Subcutaneous abdominal adipose tissue (tissue), 5 donors: ENCODE measurements at regions not wholly inside any gene's neighbourhood (a gene's known extent, or its start where the extent isn't known, plus 50 kb on each side); places are given as distances from the start of the nearest gene placed in this dataset.
A peak's percentile ranks its signal among the peaks of the same experiment; 100 is the strongest.
"Not testable (repeated sequence)": the region's sequence is repeated elsewhere in the genome, so short reads cannot be mapped to it uniquely, and the experiment has no call there.

Experiments
- H3K27ac ChIP-seq: one replicate; pipeline ENCODE4 v1.7.0; 2013; ENCODE audit warnings: low read depth, mild to moderate bottlenecking, inconsistent platforms, low read length, moderate library complexity
- H3K27me3 ChIP-seq, 5 donors: one replicate each; pipeline ENCODE4 v1.7.0; 2013; ENCODE audit warnings: low read length in 5 of 5, inconsistent platforms in 1 of 5; ENCODE audit not compliant: control insufficient read depth in 5 of 5, insufficient read depth in 4 of 5
- H3K36me3 ChIP-seq, 5 donors: one replicate each; pipeline ENCODE4 v1.7.0; 2013; ENCODE audit warnings: low read length in 5 of 5; ENCODE audit not compliant: control insufficient read depth in 5 of 5, insufficient read depth in 5 of 5
- H3K4me1 ChIP-seq, 5 donors: one replicate each; pipeline ENCODE4 v1.7.0; 2013; ENCODE audit warnings: low read length in 5 of 5, mild to moderate bottlenecking in 3 of 5, moderate library complexity in 1 of 5; ENCODE audit not compliant: control insufficient read depth in 5 of 5, insufficient read depth in 5 of 5
- H3K4me3 ChIP-seq, 5 donors: one replicate each; pipeline ENCODE4 v1.7.0; 2013; ENCODE audit warnings: low read length in 5 of 5, low read depth in 1 of 5
- H3K9ac ChIP-seq, 5 donors: one replicate each; pipeline ENCODE4 v1.7.0; 2013; ENCODE audit warnings: low read length in 5 of 5, mild to moderate bottlenecking in 4 of 5, moderate library complexity in 3 of 5
- H3K9me3 ChIP-seq, 5 donors: one replicate each; pipeline ENCODE4 v1.7.0; 2013; ENCODE audit warnings: low read length in 5 of 5; ENCODE audit not compliant: control insufficient read depth in 5 of 5
- donor health status: healthy.
- donor health status: healthy.
- donor health status: healthy.
- donor health status: healthy.
- donor health status: healthy.

DNA sequence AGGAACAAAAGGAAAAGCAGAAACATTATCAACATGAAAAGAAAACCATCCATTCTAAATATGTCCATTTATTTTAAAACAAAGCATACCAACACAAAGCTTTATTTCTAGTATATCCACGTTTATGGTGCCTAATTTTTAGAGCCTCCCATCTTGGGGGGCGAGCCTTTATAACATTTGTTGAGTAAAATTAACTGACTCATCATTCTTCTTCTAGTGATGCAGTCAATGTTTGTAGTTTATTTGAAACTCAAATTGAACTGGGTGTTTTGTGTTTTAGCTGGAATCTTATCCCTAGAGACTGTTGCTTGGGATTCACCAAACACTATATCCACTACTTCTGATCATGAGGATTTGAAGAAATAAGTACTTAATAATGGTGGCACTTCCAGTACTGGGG lies 366.4 kb upstream of the NPVF start:
- no peak overlapping the region for H3K9ac ChIP-seq
- H3K4me1 ChIP-seq, result peaks cover 2 to 14% (median 5%) of the 10 kb centered on the region in 5 donors
- no peaks in the 10 kb centered on the region for H3K27me3 ChIP-seq
- H3K9me3 ChIP-seq, result no peaks in the 10 kb centered on the region
- H3K27ac ChIP-seq, result no peak overlapping the region
- no peaks in the 10 kb centered on the region for H3K36me3 ChIP-seq
- no peak overlapping the region for H3K4me3 ChIP-seq

DNA sequence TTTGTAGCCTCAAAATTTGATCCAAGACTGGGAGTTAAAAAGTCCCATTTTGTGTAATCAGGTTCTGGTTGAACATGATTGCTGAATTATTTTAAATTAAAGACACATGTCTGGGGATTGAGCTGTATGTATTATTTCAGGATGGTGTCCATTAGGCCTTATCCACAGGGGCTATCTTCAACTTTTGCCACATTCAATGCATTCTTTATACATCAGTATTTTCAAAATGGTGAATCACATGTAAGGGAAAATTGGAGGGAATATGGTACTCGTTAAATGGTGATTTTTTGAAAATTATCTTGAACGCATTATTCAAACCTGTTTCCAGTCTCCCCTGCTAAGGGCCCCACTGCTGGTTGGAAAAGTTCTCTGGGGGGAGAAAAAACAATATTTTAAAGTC lies 367.7 kb upstream of the NPVF start:
- H3K9me3 ChIP-seq, result no peaks in the 10 kb centered on the region
- no peaks in the 10 kb centered on the region for H3K27me3 ChIP-seq
- H3K27ac ChIP-seq, result no peak overlapping the region
- H3K4me1 ChIP-seq, result peaks cover 2 to 14% (median 5%) of the 10 kb centered on the region in 5 donors
- H3K4me3 ChIP-seq, result no peak overlapping the region
- no peaks in the 10 kb centered on the region for H3K36me3 ChIP-seq
- H3K9ac ChIP-seq, result no peak overlapping the region

DNA sequence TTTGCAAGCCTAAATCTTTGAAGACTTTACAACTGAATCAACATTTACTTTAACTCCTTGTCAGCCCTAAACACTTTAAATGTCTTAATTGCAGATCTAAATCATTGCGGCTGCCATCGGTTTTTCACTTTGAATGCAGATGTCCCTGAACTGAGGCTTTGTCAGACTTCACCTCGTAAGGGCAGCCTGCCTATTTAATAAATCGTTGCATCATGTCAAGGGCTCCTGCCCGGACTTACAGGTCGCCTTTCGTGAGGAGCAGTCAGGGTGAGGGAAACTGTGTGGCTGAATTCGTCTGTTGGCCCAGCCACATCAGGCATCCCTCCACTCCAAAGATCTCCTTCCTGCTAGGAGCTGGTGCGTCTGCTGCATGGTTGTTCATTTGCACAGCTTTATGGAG lies 368.2 kb upstream of the NPVF start:
- Histone ChIP-seq H3K36me3 (no peaks in the 10 kb centered on the region), H3K9me3 (no peaks in the 10 kb centered on the region), H3K27me3 (no peaks in the 10 kb centered on the region), H3K9ac (no peak overlapping the region), H3K27ac (no peak overlapping the region), H3K4me3 (no peak overlapping the region), H3K4me1 (peaks cover 2 to 14% (median 5%) of the 10 kb centered on the region in 5 donors)

DNA sequence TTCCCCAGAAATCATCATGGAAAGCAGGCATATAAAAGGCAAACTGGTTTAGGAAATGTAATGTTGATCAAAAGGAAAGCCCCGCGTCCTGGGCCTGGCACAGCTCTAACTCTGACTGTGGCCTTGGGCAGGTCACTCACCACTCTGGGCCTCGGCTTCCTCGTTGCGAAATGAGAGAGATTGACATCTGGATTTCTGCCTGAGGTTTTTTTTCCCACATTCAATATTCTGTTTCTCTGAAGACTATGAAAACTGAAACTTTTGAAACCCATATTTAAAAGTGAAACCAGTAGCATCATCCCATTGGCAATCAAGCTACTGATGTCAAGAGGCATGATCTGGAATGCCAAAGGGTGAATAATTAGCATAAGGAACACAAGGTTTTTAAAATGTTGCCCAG lies 369.7 kb upstream of the NPVF start:
- Histone ChIP-seq H3K4me1 (peaks cover 2 to 14% (median 5%) of the 10 kb centered on the region in 5 donors), H3K9ac (no peak overlapping the region), H3K27ac (peak overlapping the region; percentile 12), H3K36me3 (no peaks in the 10 kb centered on the region), H3K27me3 (no peaks in the 10 kb centered on the region), H3K9me3 (no peaks in the 10 kb centered on the region), H3K4me3 (no peak overlapping the region)

GRCh38 chr7:25598765-25599164 lies 370.5 kb upstream of the NPVF start:
- Histone ChIP-seq H3K9ac (no peak overlapping the region), H3K27me3 (no peaks in the 10 kb centered on the region), H3K9me3 (no peaks in the 10 kb centered on the region), H3K4me3 (no peak overlapping the region), H3K27ac (no peak overlapping the region), H3K4me1 (peaks cover 2 to 14% (median 5%) of the 10 kb centered on the region in 5 donors), H3K36me3 (no peaks in the 10 kb centered on the region)

DNA sequence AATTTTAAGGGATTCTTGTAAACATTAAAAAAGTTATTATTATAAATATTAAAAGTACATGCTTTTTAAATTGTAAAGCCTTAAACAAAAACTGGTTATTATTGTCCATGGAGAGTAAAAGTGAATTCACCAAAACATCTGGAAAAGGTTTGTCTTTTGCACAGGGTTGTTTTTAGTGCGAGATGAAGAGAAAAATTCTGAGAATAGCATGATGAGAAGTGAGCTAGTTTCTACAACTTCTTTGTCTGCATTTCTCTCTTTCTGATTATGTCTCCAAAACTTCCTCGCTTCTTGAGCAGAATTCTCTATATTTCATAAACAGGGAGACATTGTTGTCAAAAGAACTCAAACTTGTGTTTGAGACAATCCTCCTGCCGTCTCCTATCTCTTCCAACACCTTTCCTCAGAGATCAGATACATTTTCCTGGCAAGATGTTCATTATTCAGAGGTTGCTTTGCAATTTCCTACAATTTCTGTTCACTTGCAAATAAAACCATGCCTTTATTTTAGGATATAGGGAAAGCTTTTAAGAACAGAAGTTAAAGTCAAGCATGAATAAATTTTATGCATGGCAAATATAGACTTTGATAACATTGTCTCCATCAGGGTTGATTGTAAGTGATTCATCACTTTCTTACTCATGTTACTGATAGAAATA lies 372.1 kb upstream of the NPVF start:
- H3K4me3 ChIP-seq, result no peak overlapping the region
- H3K9ac ChIP-seq, result no peak overlapping the region
- H3K4me1 ChIP-seq, result peaks cover 2 to 14% (median 5%) of the 10 kb centered on the region in 5 donors
- H3K27me3 ChIP-seq, result no peaks in the 10 kb centered on the region
- H3K36me3 ChIP-seq, result no peaks in the 10 kb centered on the region
- H3K9me3 ChIP-seq, result no peaks in the 10 kb centered on the region
- no peak overlapping the region for H3K27ac ChIP-seq

DNA sequence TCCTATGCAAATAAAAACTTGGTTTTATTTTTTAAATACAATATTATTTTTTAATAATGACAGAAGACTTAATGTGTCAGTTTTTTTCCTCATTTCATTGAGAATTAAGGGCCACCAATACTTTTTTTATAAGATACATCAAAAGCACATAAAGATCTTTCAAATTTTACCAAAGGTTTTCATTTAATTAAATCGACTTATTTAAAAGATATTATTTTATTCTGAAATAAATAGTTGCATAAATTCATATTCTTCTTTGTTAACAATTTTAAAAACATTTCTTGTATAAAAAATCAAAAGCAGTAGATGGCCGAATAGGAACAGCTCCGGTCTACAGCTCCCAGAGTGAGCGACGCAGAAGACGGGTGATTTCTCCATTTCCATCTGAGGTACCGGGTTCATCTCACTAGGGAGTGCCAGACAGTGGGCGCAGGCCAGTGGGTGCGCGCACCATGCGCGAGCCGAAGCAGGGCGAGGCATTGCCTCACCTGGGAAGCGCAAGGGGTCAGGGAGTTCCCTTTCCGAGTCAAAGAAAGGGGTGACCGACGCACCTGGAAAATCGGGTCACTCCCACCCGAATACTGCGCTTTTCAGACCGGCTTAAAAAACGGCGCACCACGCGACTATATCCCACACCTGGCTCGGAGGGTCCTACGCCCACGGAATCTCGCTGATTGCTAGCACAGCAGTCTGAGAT lies 374.6 kb upstream of the NPVF start:
- H3K9ac ChIP-seq, H3K27me3 ChIP-seq, H3K4me3 ChIP-seq, H3K9me3 ChIP-seq, H3K36me3 ChIP-seq, H3K27ac ChIP-seq: not testable (repeated sequence)
- H3K4me1 ChIP-seq, result peaks cover under 1 to 11% (median 5%) of the 10 kb centered on the region in 5 donors

DNA sequence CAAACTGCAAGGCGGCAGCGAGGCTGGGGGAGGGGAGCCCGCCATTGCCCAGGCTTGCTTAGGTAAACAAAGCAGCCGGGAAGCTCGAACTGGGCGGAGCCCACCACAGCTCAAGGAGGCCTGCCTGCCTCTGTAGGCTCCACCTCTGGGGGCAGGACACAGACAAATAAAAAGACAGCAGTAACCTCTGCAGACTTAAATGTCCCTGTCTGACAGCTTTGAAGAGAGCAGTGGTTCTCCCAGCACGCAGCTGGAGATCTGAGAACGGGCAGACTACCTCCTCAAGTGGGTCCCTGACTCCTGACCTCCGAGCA lies 375.1 kb upstream of the NPVF start:
- H3K4me3 ChIP-seq, H3K4me1 ChIP-seq, H3K9me3 ChIP-seq, H3K9ac ChIP-seq, H3K27ac ChIP-seq, H3K27me3 ChIP-seq, H3K36me3 ChIP-seq: not testable (repeated sequence)

DNA sequence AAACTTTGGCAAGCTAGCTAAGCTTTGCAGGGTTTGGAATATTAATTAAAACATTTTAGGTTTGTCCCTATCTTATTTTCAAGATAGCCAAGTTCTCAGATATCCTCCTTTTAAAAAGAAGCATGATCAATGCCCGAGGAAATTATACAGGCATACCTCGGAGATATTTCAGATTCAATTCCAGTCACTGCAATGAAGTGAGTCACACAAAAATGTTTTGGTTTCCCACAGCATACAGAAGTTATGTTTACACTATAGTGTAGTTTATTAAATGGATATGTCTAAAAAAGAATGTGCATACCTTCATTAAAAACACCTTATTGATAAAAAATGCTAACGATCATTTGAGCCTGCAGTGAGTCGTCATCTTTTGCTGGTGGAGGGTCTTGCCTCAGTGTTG lies 382.9 kb upstream of the NPVF start:
- Histone ChIP-seq H3K36me3 (no peaks in the 10 kb centered on the region), H3K4me3 (no peak overlapping the region), H3K27ac (no peak overlapping the region), H3K9me3 (peaks cover 0 to 11% (median 5%) of the 10 kb centered on the region in 5 donors), H3K27me3 (peaks cover 0 to 2% (median 0%) of the 10 kb centered on the region in 5 donors), H3K9ac (no peak overlapping the region), H3K4me1 (peaks cover 5 to 26% (median 23%) of the 10 kb centered on the region in 5 donors)

DNA sequence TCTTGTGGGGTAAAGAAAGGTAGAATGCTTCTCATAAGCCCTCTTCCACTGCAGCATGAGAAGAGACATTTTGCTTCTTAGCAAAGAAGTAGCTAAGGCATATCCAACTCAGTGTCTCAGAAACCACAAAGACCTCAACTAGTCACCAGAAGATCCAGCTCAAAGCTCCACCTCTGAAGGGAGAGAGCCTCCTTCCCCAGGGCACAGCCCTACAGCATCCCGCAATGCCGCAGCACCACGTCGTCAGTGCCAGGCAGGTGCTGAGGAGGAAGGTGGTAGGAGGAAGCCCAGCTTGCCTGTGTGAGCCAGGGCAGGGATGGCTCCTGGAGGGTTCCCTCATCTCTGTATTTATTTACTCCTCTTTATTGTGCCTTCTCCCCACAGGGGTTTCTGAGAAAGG lies 385.6 kb upstream of the NPVF start:
- H3K4me1 ChIP-seq, result peaks cover 5 to 41% (median 38%) of the 10 kb centered on the region in 5 donors

More for the DNA sequence above, 385.6 kb upstream of the NPVF start:
- H3K27ac ChIP-seq, result no peak overlapping the region
- peaks cover 0 to 11% (median 5%) of the 10 kb centered on the region in 5 donors for H3K9me3 ChIP-seq
- H3K36me3 ChIP-seq, result no peaks in the 10 kb centered on the region
- H3K4me3 ChIP-seq, result no peak overlapping the region
- no peak overlapping the region for H3K9ac ChIP-seq
- peaks cover 0 to 2% (median 0%) of the 10 kb centered on the region in 5 donors for H3K27me3 ChIP-seq
